G401 (cell line): ENCODE measurements at regions not wholly inside any gene's neighbourhood (a gene's known extent, or its start where the extent isn't known, plus 50 kb on each side); places are given as distances from the start of the nearest gene placed in this dataset.

Experiments
- DNase-seq: peaks from one replicate; pipeline ENCODE4 v3.0.0-alpha.2; 2015; ENCODE audit warnings: low spot score
- in situ Hi-C: cut with HindIII; loops from 2 replicates; pipeline ENCODE4 v1.10.0; 2016; ENCODE audit warnings: low sequenced_read_pairs, mixed read lengths

DNA sequence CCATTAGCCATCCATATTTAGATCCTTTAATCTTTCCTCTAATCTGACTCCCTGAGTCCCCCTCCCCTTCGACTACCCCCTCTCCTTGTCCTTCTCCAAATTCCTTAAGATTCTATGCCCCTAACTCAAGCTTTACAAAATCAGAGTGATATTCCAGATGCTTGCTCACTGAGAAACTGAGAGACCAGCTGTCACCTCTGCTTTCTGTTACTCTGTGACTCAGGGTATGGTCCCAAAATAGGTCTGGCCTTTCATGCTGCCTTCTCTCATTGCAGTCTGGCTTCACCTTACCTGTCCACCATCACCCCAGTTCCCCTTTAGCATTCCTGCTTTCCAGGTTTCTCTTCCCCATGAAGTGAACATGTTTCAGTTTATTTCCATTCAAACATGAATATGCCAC, 383.3 kb upstream of the SLC30A5 start:
- in situ Hi-C loops: no loop called here
- DNase-seq: no peak

- no peak for DNase-seq
- in situ Hi-C loops: no loop called here
These were observed 382.3 kb upstream of the SLC30A5 start for GRCh38 chr5:68711293-68712200.

DNA sequence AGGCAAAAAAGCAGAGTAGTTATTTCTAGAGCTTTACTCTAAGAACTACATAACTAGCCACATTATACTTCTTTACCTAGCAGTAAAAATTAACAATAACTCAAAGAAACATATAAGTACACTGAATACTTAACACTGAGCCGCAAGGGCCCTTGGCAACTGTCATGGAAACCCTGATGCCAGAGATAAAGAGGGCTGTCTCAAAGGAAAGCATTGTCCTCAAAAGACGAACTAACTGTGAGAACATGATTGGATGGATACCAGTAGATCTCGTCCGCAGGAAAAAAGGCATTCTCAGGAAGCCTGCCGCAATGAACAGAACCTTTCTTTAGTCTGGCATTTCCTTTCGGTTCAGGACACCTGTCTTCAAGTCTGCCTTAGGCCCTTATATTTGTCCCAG, 379.0 kb upstream of the SLC30A5 start:
- no peak for DNase-seq
- in situ Hi-C loops: no loop called here

DNA sequence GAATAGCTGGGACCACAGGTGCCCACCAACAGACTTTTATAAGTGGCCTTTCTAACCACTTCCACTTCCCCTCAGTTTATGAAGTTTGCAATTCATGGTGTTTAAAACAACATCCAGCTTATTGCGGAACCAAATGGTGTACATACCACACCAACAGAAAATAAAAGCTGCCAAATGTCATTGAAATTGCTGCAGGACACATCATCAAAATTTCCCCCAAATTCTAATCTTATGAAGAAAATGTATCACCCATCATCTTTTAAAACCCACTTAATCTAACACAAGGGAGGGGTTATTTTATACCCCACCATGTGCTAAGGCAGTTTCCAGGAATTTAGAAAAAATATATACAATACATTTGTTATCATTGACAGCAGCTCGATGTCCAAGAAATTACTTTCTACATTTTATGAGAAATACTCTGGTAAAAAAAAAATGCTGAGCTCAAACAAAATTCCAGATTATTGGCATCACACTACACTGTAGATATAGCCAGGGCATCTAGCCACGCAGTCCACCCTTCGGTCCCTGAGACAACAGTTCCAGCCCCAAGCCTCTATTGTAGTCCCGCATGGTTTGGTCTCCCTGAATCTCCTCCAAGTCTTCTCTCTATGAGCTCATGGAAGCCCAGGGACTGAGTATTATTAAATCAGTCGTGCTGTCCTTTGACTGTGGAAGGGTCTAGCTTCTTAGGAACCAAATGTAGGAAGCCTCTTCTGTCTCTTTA, 372.8 kb upstream of the SLC30A5 start:
- DNase-seq: no peak
- in situ Hi-C loops: no loop called here

DNA sequence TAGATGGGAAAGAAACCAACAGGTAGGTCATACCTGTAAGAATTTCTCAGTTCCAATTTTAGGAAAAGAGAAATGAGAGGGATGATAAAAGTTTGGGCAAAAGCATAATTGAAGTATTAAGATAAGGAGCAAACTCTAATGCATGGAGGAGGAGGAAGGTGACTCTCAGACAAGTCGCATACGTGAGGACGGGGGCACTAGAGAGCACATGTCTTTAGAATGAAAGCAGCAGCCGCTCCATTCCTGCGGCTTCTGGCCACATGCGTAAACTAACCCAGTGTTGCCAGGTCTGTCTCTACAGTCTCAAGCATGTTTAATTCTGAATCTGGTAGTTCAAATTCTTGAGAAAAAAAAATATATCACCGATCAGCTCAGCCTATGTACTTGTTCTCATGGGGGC, 371.5 kb upstream of the SLC30A5 start:
- DNase-seq: no peak
- in situ Hi-C loops: no loop called here

DNA sequence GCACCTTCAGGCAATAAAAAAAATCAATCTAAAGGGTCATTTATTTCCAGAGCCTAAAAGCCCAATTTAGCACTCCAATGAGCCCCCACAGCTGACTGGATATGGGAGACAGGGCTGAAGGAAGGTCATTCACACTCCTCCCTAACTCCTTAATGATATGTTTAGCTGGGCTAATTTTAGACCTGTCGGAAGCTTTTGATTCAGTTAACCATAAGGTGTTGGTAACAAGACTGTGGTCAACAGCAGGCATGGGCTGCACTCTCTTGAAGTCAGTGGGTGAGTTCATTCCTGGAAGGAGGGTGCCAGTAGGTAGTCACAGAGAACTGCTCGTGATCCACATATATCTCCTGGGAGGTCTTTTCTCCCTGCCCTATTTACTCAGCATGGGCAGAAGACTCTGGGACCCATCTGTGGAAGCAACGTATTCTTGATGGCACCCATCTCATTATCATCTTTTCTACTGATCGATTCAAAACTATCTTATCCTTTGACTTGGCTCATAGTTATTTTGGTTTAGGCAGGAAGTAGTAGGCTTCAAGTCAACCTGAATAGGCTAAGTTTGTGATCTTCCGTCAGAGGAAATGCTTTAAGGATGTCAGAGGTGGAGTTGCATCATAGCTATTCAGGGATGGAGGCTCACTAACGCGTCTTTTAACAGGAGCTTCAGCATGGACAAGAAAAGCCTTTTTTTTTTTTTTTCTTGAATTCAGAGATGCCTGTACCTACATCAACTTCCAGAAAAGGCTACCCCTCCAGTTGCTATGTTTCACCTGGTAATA, 367.7 kb upstream of the SLC30A5 start:
- in situ Hi-C loops: no loop called here
- no peak for DNase-seq

- no peak for DNase-seq
- in situ Hi-C loops: no loop called here
These were observed 365.9 kb upstream of the SLC30A5 start for GRCh38 chr5:68727931-68728330.

- DNase-seq: peak; percentile 18
These were observed 364.1 kb upstream of the SLC30A5 start for GRCh38 chr5:68729678-68730077.

DNA sequence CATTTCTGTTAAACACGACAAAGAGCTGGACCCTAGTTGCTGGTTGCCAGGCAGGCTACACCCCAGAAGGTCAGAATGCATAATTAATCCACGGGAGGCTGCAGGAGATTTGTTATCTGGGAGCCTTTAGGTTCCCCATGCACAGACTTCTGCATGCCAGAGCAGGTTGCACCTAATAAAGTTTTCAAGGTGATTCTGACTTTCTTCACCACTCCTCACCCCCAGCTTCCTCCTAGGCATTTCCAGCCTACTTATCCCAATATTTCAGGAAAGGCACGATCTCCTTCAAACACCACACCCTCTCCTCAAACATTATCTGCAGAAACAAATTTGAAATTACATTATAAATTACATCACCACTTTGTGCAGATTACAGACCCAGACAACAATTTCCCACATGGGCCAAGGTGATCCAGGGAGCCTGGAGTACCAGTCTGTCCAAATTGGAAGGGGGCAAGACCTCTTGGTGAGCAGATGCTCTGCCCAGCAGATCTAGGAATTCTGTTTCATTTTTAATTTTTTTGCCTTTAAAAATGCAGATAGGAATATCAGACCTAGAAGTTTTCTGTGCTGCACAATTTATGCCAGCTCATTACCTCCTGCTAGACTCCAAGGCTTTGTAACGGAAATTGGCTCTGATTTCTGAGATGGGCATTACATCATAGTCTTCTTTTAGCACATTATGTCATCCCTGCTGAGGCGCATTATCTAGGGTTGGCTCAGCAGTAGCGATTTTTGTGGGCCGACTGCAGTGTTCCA, 363.4 kb upstream of the SLC30A5 start:
- in situ Hi-C loops: no loop called here
- peak; percentile 97 for DNase-seq

More at GRCh38 chr5:68729678-68730077, 364.1 kb upstream of the SLC30A5 start:
- in situ Hi-C loops: no loop called here

DNA sequence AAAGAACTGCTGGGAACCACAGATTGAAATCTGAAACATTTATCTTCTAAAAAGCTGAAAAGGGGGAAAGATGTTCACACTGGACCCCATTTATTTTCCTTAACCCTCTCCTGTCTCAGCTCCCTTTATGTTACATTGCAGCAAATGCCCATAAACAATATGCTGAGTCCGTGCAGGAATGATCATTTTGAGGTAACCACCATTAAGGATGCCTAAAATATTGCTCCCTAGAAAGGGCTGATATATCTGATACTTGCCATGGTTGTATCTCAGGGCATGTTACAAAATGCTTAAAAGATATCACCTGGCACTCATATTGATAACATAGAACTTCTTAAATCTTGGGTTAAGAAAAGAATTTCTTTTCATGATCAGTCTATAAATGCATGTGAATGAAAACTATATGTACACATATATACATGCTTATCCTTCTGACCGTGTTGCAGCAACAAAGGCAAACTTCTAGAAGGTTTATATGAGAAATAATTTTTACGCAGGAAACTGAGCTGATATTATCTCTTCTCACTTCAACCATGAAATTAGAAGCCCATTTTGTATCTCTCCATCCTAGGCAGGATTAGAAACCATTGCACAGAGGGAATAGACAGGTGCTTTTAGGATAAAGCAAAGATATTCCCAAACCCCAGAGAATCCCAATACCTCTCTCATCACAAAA, 362.7 kb upstream of the SLC30A5 start:
- DNase-seq: no peak
- in situ Hi-C loops: no loop called here

DNA sequence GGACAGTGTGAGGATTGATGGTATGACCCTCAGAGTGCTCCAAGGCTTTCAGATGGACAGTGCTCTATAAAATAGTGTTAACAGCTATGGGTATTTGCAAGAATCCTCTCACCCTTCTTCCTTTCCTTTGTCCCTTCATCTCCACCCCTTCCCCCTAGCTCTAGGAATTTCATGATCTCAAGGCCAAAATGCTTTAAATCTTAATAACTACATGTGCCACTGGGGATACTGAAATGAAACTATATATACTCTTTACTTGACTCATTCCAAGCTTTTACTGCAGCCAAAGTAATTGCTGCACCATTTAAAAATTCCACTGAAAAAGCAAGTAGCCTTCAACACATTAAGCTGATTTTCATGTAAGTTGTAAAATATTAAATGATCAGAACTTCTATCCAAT, 361.6 kb upstream of the SLC30A5 start:
- in situ Hi-C loops: no loop called here
- no peak for DNase-seq

DNA sequence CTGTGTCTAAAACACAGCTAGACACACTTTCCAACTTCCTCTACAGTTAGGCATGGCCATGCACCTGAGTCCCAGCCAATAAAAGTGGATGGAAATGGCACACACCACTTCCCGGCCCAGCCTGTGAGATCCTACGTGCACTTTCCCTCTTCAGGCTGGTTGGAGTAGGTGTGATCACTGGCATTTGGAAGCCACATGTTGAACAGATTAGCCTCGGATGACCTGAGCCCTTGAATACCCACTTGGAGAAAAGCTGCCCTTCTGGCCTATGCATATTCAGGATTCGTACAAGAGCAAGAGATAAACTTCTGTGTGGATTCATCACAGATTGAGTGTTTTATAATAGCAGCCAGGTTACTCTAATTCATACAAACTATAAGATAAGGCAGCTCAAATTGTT, 359.0 kb upstream of the SLC30A5 start:
- in situ Hi-C loops: no loop called here
- no peak for DNase-seq

DNA sequence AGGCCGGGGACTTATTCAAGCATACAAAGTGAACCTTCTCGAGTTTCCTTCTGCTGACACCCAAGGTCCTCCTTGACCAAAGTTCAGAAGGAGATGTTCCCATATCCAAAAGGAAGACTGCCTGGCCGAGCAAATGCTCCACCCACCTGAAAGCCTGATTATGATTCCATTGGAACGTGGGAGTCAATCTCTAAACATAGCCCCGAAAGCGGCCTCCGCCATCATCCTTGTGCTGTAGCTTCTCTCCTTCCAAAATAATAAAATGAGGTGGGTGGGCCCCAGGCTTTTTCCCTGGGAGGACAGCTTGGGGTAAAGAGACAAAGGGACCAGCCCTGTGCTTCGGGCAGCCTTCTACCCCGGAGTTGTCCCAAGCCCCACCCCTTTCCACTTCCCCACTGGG, 355.6 kb upstream of the SLC30A5 start:
- in situ Hi-C loops: no loop called here
- DNase-seq: no peak

DNA sequence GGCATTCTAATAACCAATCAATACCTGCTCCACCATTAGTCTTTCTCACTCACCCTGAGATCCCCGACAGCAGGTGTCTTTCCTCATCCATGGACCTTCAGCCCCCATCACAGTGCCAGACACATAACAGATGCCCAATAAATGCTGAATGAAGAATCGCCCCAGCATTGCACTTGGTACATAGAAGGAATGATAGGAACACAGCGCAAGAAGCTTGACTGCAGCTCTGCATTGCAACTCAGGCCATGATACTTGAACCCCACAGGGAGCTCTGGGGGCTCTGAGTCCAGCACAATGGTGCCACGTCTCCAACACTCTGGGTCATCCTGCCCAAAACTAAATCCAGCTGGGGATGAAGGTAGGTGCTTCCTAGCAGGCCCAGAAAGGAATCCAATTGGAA, 355.0 kb upstream of the SLC30A5 start:
- DNase-seq: no peak
- in situ Hi-C loops: no loop called here

GRCh38 chr5:68739752-68740151, 354.1 kb upstream of the SLC30A5 start:
- in situ Hi-C loops: no loop called here
- DNase-seq: no peak

GRCh38 chr5:68740226-68740910, 353.4 kb upstream of the SLC30A5 start:
- in situ Hi-C loops: no loop called here
- no peak for DNase-seq

DNA sequence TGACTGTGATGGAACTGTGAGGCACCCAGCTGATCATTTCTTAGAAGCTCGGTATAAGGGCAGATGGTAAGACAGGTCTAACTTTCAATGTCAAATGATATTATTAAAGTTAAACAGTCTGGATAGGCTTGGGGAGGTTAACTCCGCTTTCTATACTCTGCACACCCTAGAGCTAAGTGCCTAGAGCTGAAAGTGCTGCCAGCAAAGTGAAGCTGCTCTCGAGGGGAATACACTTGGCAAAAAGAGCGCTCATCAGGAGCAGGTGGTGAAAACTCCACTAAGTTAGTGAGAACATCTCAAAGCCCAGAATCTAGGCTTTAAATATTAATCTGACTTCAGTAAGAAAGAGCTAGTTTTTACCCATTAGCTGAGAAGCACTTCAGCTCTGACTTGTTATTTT, 349.6 kb upstream of the SLC30A5 start:
- DNase-seq: no peak
- in situ Hi-C loops: no loop called here

- in situ Hi-C loops: no loop called here
- DNase-seq: peak; percentile 8
These were observed 348.4 kb upstream of the SLC30A5 start for GRCh38 chr5:68745448-68745847.
